ENCODE measurements at regions not wholly inside any gene's neighbourhood (a gene's known extent, or its start where the extent isn't known, plus 50 kb on each side); places are given as distances from the start of the nearest gene placed in this dataset.

- ATAC-seq (ENCODE audit: insufficient number of reproducible peaks, low FRiP score, low read depth), result no peak
- DNase-seq (ENCODE audit: low spot score), result no peak
These were observed 253.4 kb downstream of the EPHA7 start for GRCh38 chr6:93165850-93166430.

GRCh38 chr6:93164781-93165180 is 254.6 kb downstream of the EPHA7 start:
- DNase-seq (ENCODE audit: low spot score) (no peak), ATAC-seq (ENCODE audit: insufficient number of reproducible peaks, low FRiP score, low read depth) (no peak)
- no peaks in the 10 kb centered on the region for H3K4me1 ChIP-seq (ENCODE audit: control insufficient read depth in 1 of 2, low read depth in 2 of 2)
- no peak overlapping the region for H3K4me3 ChIP-seq
- no peaks in the 10 kb centered on the region for H3K27me3 ChIP-seq (replicated peaks; ENCODE audit: insufficient read depth)
- no peaks in the 10 kb centered on the region for H3K9me3 ChIP-seq
- TF ChIP-seq CTCF (IDR thresholded peaks at IDR 0.05), result no peak
- no peak overlapping the region for H3K27ac ChIP-seq
- no peaks in the 10 kb centered on the region for H3K36me3 ChIP-seq

More at GRCh38 chr6:93165850-93166430, 253.4 kb downstream of the EPHA7 start:
- no peaks in the 10 kb centered on the region for H3K27me3 ChIP-seq (replicated peaks; ENCODE audit: insufficient read depth)
- TF ChIP-seq CTCF (IDR thresholded peaks at IDR 0.05), result no peak
- H3K4me1 ChIP-seq (ENCODE audit: control insufficient read depth in 1 of 2, low read depth in 2 of 2), result no peaks in the 10 kb centered on the region
- no peak overlapping the region for H3K4me3 ChIP-seq
- H3K27ac ChIP-seq, result no peak overlapping the region
- H3K9me3 ChIP-seq, result no peaks in the 10 kb centered on the region
- no peaks in the 10 kb centered on the region for H3K36me3 ChIP-seq

DNA sequence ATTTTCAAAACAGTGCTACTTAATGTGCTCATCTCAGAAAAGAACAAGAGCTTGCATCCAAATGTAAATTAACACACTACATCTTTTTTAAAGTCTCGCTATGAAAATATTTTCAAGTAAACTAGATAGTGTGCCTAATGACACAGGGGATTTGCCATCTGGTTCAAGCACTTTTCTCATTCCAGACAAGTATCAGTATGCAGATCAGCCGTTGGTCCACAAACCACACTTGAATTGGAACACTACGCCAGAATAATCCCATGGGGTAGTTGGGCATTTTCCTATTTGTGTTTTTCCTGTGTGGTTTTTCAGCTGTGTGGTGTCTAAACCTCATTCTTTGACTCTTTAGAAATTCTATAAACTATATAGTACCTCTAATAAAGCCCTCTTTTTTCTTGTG is 256.2 kb downstream of the EPHA7 start:
- no peaks in the 10 kb centered on the region for H3K36me3 ChIP-seq
- H3K4me1 ChIP-seq (ENCODE audit: control insufficient read depth in 1 of 2, low read depth in 2 of 2), result no peaks in the 10 kb centered on the region
- TF ChIP-seq CTCF (IDR thresholded peaks at IDR 0.05), result no peak
- H3K27ac ChIP-seq, result no peak overlapping the region
- DNase-seq (ENCODE audit: low spot score), result no peak
- H3K27me3 ChIP-seq (replicated peaks; ENCODE audit: insufficient read depth), result no peaks in the 10 kb centered on the region
- no peaks in the 10 kb centered on the region for H3K9me3 ChIP-seq
- H3K4me3 ChIP-seq, result no peak overlapping the region
- no peak for ATAC-seq (ENCODE audit: insufficient number of reproducible peaks, low FRiP score, low read depth)

GRCh38 chr6:93139408-93140081 is 279.8 kb downstream of the EPHA7 start:
- no peaks in the 10 kb centered on the region for H3K4me1 ChIP-seq (ENCODE audit: control insufficient read depth in 1 of 2, low read depth in 2 of 2)
- no peak for TF ChIP-seq CTCF (IDR thresholded peaks at IDR 0.05)
- H3K9me3 ChIP-seq, result no peaks in the 10 kb centered on the region
- H3K4me3 ChIP-seq, result no peak overlapping the region
- H3K27me3 ChIP-seq (replicated peaks; ENCODE audit: insufficient read depth), result no peaks in the 10 kb centered on the region
- DNase-seq (ENCODE audit: low spot score), result no peak
- no peaks in the 10 kb centered on the region for H3K36me3 ChIP-seq
- no peak overlapping the region for H3K27ac ChIP-seq
- no peak for ATAC-seq (ENCODE audit: insufficient number of reproducible peaks, low FRiP score, low read depth)

DNA sequence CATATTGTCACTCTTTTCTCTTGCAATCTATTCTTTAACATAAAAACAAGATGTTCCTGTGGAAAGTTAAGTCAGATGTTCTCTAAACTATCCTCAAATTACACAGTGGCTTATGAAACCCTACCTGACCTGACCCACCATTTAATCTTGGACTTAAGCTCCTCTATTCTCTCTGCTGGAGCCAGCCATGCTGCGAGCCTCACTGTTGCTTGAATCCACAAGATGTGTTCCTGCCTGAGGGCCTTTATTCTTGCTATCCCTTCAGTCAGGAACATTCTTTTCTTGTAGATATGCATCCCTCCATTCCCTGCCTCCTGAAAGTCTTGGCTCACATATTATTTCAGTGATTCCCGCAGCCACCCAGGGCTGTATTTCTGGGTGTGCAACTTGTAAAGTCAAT is 283.2 kb downstream of the EPHA7 start:
- no peak for TF ChIP-seq CTCF (IDR thresholded peaks at IDR 0.05)
- H3K4me1 ChIP-seq (ENCODE audit: control insufficient read depth in 1 of 2, low read depth in 2 of 2), result no peaks in the 10 kb centered on the region
- DNase-seq (ENCODE audit: low spot score), result no peak
- H3K27ac ChIP-seq, result no peak overlapping the region
- no peak overlapping the region for H3K4me3 ChIP-seq
- H3K36me3 ChIP-seq, result no peaks in the 10 kb centered on the region
- no peaks in the 10 kb centered on the region for H3K9me3 ChIP-seq
- H3K27me3 ChIP-seq (replicated peaks; ENCODE audit: insufficient read depth), result no peaks in the 10 kb centered on the region
- no peak for ATAC-seq (ENCODE audit: insufficient number of reproducible peaks, low FRiP score, low read depth)

All from thoracic aorta (tissue), 2 donors.